Neural progenitor cell (in vitro differentiated cells): ENCODE measurements at regions not wholly inside any gene's neighbourhood (a gene's known extent, or its start where the extent isn't known, plus 50 kb on each side); places are given as distances from the start of the nearest gene placed in this dataset.

Experiments used
- EZH2 ChIP-seq: fragments of 200-600 bp; sonication (generic); IDR thresholded peaks from 2 replicates; pipeline ENCODE4 v1.6.1; 2017; ENCODE audit warnings: antibody characterized with exemption, mild to moderate bottlenecking, moderate library complexity
- TF ChIP-seq, protein P1 (sequence below): fragments of 200-600 bp; sonication (generic); IDR thresholded peaks from 2 replicates; pipeline ENCODE4 v1.5.1; 2017; ENCODE audit warnings: antibody characterized with exemption, mild to moderate bottlenecking

DNA sequence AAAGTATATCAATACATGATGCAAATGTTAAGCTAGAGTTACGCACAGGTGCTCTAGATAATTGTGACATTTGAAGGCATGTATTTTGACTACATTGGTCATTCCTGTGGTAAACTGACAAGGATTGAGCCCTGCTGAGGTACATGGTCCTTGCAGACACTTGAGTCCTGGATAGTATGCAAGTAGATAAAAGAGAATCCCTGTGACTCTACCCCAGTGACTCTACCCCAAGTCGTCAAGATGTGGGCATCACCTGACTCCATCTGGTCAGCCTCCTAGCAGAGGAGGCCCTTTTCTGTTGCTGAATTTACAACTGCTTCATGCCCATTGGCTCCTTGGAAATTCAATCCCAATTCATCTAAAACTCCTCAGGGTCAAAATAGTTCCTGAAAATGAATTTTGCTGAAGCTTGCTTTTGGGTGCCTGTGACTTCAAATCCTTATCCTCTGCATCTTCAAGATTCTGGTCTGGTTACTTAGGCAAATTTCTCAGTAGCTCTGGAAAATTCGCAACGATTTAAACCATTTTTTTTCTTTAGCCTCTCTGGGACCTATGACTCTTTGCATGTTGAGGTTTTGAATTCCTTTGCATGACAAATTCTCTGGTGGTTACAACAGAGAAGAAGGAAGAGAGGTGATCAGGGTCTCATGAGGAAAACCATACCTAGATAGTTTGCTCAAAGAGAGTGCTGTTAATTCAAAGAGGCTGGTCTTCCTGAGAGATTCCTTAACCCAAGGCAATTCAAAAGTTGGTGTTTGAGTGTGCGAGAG is 422.1 kb downstream of the FGF9 start:
- TF ChIP-seq EZH2, result no peak
- TF ChIP-seq, protein P1, sequence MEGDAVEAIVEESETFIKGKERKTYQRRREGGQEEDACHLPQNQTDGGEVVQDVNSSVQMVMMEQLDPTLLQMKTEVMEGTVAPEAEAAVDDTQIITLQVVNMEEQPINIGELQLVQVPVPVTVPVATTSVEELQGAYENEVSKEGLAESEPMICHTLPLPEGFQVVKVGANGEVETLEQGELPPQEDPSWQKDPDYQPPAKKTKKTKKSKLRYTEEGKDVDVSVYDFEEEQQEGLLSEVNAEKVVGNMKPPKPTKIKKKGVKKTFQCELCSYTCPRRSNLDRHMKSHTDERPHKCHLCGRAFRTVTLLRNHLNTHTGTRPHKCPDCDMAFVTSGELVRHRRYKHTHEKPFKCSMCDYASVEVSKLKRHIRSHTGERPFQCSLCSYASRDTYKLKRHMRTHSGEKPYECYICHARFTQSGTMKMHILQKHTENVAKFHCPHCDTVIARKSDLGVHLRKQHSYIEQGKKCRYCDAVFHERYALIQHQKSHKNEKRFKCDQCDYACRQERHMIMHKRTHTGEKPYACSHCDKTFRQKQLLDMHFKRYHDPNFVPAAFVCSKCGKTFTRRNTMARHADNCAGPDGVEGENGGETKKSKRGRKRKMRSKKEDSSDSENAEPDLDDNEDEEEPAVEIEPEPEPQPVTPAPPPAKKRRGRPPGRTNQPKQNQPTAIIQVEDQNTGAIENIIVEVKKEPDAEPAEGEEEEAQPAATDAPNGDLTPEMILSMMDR, result no peak
